Nephron (organoid): ENCODE measurements at regions not wholly inside any gene's neighbourhood (a gene's known extent, or its start where the extent isn't known, plus 50 kb on each side); places are given as distances from the start of the nearest gene placed in this dataset.

Source experiments
- H3K27ac Mint-ChIP-seq, 3 experiments: 2 replicates each; pipeline ENCODE4 v1.8.0; 2020; ENCODE audit warnings: mixed read lengths in 3 of 3, mild to moderate bottlenecking in 2 of 3, moderate library complexity in 1 of 3
- H3K27me3 Mint-ChIP-seq: 2 replicates; pipeline ENCODE4 v1.8.0; 2021; ENCODE audit warnings: low read depth, mild to moderate bottlenecking, moderate library complexity, mixed read lengths
- H3K36me3 Mint-ChIP-seq: 2 replicates; pipeline ENCODE4 v1.8.0; 2020; ENCODE audit warnings: low read depth, mixed read lengths
- H3K4me1 Mint-ChIP-seq: 2 replicates; pipeline ENCODE4 v1.8.0; 2020; ENCODE audit warnings: mixed read lengths
- H3K4me3 Mint-ChIP-seq, 3 experiments: 2 replicates each; pipeline ENCODE4 v1.8.0; 2020; ENCODE audit warnings: mild to moderate bottlenecking in 3 of 3, mixed read lengths in 3 of 3, moderate library complexity in 2 of 3
- H3K9me3 Mint-ChIP-seq: 2 replicates; pipeline ENCODE4 v1.8.0; 2020; ENCODE audit warnings: mixed read lengths
- CTCF ChIP-seq, 3 experiments: fragments of 200-600 bp; sonication (generic); IDR thresholded peaks; one replicate each; pipeline ENCODE4 v1.5.0; 2021; ENCODE audit warnings: antibody characterized with exemption in 3 of 3; ENCODE audit not compliant: unreplicated experiment in 3 of 3

- no peak overlapping the region for H3K4me3 Mint-ChIP-seq
- no peaks in the 10 kb centered on the region for H3K4me1 Mint-ChIP-seq
- H3K9me3 Mint-ChIP-seq, result no peaks in the 10 kb centered on the region
- no peak overlapping the region for H3K27ac Mint-ChIP-seq
- no peaks in the 10 kb centered on the region for H3K27me3 Mint-ChIP-seq
- no peak for TF ChIP-seq CTCF (IDR thresholded peaks at IDR 0.05; ENCODE audit: unreplicated experiment in 3 of 3)
- H3K36me3 Mint-ChIP-seq, result no peaks in the 10 kb centered on the region
These were observed 1359.0 kb upstream of the ADGRL4 start for GRCh38 chr1:80365359-80366021.

- Mint-ChIP-seq H3K4me1 (peaks cover 5% of the 10 kb centered on the region), H3K4me3 (no peak overlapping the region)
- TF ChIP-seq CTCF (IDR thresholded peaks at IDR 0.05; ENCODE audit: unreplicated experiment in 3 of 3), result no peak
These were observed 1357.4 kb upstream of the ADGRL4 start for GRCh38 chr1:80363689-80364475.

GRCh38 chr1:80359666-80360065 is 1353.1 kb upstream of the ADGRL4 start:
- Mint-ChIP-seq H3K9me3 (no peaks in the 10 kb centered on the region), H3K27me3 (no peaks in the 10 kb centered on the region), H3K27ac (no peak overlapping the region), H3K4me1 (peaks cover 10% of the 10 kb centered on the region), H3K36me3 (no peaks in the 10 kb centered on the region), H3K4me3 (no peak overlapping the region)
- TF ChIP-seq CTCF (IDR thresholded peaks at IDR 0.05; ENCODE audit: unreplicated experiment in 3 of 3), result no peak

More at GRCh38 chr1:80363689-80364475, 1357.4 kb upstream of the ADGRL4 start:
- H3K36me3 Mint-ChIP-seq, result no peaks in the 10 kb centered on the region
- H3K9me3 Mint-ChIP-seq, result no peaks in the 10 kb centered on the region
- H3K27me3 Mint-ChIP-seq, result no peaks in the 10 kb centered on the region
- H3K27ac Mint-ChIP-seq, result no peak overlapping the region

- Mint-ChIP-seq H3K36me3 (no peaks in the 10 kb centered on the region), H3K4me3 (no peak overlapping the region), H3K9me3 (no peaks in the 10 kb centered on the region), H3K4me1 (no peaks in the 10 kb centered on the region), H3K27ac (no peak overlapping the region), H3K27me3 (no peaks in the 10 kb centered on the region)
- TF ChIP-seq CTCF (IDR thresholded peaks at IDR 0.05; ENCODE audit: unreplicated experiment in 3 of 3), result no peak
These were observed 1342.7 kb upstream of the ADGRL4 start for GRCh38 chr1:80349218-80349617.

- H3K9me3 Mint-ChIP-seq, result peaks cover 15% of the 10 kb centered on the region
- H3K27ac Mint-ChIP-seq, result no peak overlapping the region
- no peaks in the 10 kb centered on the region for H3K27me3 Mint-ChIP-seq
- TF ChIP-seq CTCF (IDR thresholded peaks at IDR 0.05; ENCODE audit: unreplicated experiment in 3 of 3), result no peak
- no peaks in the 10 kb centered on the region for H3K36me3 Mint-ChIP-seq
- H3K4me3 Mint-ChIP-seq, result no peak overlapping the region
- peaks cover 5% of the 10 kb centered on the region for H3K4me1 Mint-ChIP-seq
These were observed 1334.5 kb upstream of the ADGRL4 start for GRCh38 chr1:80341021-80341420.
